ENCODE measurements at regions not wholly inside any gene's neighbourhood (a gene's known extent, or its start where the extent isn't known, plus 50 kb on each side); places are given as distances from the start of the nearest gene placed in this dataset.

DNA sequence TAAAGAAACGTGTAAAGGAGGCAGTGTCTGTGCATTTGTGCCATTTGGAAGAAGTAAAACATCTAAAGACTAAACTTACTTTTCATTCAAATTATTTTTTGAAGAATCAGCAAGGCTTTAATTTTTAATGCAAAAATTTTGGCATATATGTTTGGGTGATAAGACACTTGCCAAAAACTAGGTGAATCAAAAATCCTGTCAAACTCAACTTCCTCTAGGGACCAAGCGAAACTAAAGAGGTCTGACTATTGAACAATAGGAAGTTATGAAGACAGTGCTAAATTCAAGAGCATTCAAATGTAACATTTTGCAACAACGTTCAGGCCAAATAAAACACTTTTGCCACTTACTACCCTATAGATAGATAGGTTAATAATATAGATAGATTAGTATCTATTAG, 306.1 kb downstream of the NOL4 start:
- H3K27ac ChIP-seq, result no peak overlapping the region
- no peaks in the 10 kb centered on the region for H3K4me1 ChIP-seq
- H3K4me3 ChIP-seq, result no peak overlapping the region
- no peaks in the 10 kb centered on the region for H3K27me3 ChIP-seq
- DNase-seq, result no peak
- no peaks in the 10 kb centered on the region for H3K36me3 ChIP-seq (ENCODE audit: low read depth, missing control alignments)
- TF ChIP-seq POLR2A (IDR thresholded peaks at IDR 0.05), result no peak
- TF ChIP-seq, protein P1, sequence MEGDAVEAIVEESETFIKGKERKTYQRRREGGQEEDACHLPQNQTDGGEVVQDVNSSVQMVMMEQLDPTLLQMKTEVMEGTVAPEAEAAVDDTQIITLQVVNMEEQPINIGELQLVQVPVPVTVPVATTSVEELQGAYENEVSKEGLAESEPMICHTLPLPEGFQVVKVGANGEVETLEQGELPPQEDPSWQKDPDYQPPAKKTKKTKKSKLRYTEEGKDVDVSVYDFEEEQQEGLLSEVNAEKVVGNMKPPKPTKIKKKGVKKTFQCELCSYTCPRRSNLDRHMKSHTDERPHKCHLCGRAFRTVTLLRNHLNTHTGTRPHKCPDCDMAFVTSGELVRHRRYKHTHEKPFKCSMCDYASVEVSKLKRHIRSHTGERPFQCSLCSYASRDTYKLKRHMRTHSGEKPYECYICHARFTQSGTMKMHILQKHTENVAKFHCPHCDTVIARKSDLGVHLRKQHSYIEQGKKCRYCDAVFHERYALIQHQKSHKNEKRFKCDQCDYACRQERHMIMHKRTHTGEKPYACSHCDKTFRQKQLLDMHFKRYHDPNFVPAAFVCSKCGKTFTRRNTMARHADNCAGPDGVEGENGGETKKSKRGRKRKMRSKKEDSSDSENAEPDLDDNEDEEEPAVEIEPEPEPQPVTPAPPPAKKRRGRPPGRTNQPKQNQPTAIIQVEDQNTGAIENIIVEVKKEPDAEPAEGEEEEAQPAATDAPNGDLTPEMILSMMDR (IDR thresholded peaks at IDR 0.05), result no peak
- no peaks in the 10 kb centered on the region for H3K9me3 ChIP-seq
- WGBS, 2 donors, result 69 to 72% methylated on average over 3 of the region's 3 CpGs
- intact Hi-C loops (cut with DNase I; ENCODE audit: low total_unique reads), result no loop called here

- WGBS, 2 donors, result 79 to 89% methylated on average over 4 of the region's 4 CpGs
- Histone ChIP-seq H3K4me1 (no peaks in the 10 kb centered on the region), H3K9me3 (no peaks in the 10 kb centered on the region), H3K4me3 (no peak overlapping the region), H3K27ac (no peak overlapping the region), H3K27me3 (no peaks in the 10 kb centered on the region), H3K36me3 (ENCODE audit: low read depth, missing control alignments) (no peaks in the 10 kb centered on the region)
- TF ChIP-seq POLR2A (IDR thresholded peaks at IDR 0.05), result no peak
- TF ChIP-seq, protein P1 (IDR thresholded peaks at IDR 0.05), result no peak
- intact Hi-C loops (cut with DNase I; ENCODE audit: low total_unique reads), result no loop called here
- no peak for DNase-seq
These were observed 308.5 kb downstream of the NOL4 start for GRCh38 chr18:33916200-33916599.

GRCh38 chr18:33914399-33914798, 310.3 kb downstream of the NOL4 start:
- no peak for DNase-seq
- H3K4me1 ChIP-seq, result no peaks in the 10 kb centered on the region
- no peak for TF ChIP-seq POLR2A (IDR thresholded peaks at IDR 0.05)
- TF ChIP-seq, protein P1 (IDR thresholded peaks at IDR 0.05), result no peak
- no peak overlapping the region for H3K4me3 ChIP-seq
- intact Hi-C loops (cut with DNase I; ENCODE audit: low total_unique reads), result no loop called here
- H3K27ac ChIP-seq, result no peak overlapping the region
- H3K36me3 ChIP-seq (ENCODE audit: low read depth, missing control alignments), result no peaks in the 10 kb centered on the region
- no peaks in the 10 kb centered on the region for H3K9me3 ChIP-seq
- no peaks in the 10 kb centered on the region for H3K27me3 ChIP-seq

- H3K27ac ChIP-seq, result no peak overlapping the region
- no peaks in the 10 kb centered on the region for H3K36me3 ChIP-seq (ENCODE audit: low read depth, missing control alignments)
- intact Hi-C loops (cut with DNase I; ENCODE audit: low total_unique reads), result no loop called here
- H3K4me3 ChIP-seq, result no peak overlapping the region
- DNase-seq, result no peak
- 85 to 86% methylated on average over 4 of the region's 4 CpGs for WGBS, 2 donors
- H3K9me3 ChIP-seq, result no peaks in the 10 kb centered on the region
- H3K27me3 ChIP-seq, result no peaks in the 10 kb centered on the region
- no peak for TF ChIP-seq POLR2A (IDR thresholded peaks at IDR 0.05)
- TF ChIP-seq, protein P1 (IDR thresholded peaks at IDR 0.05), result no peak
- no peaks in the 10 kb centered on the region for H3K4me1 ChIP-seq
These were observed 318.7 kb downstream of the NOL4 start for GRCh38 chr18:33906046-33906445.

- no peaks in the 10 kb centered on the region for H3K36me3 ChIP-seq (ENCODE audit: low read depth, missing control alignments)
- TF ChIP-seq, protein P1 (IDR thresholded peaks at IDR 0.05), result no peak
- no peak for TF ChIP-seq POLR2A (IDR thresholded peaks at IDR 0.05)
- intact Hi-C loops (cut with DNase I; ENCODE audit: low total_unique reads), result no loop called here
- H3K4me1 ChIP-seq, result no peaks in the 10 kb centered on the region
- no peak overlapping the region for H3K27ac ChIP-seq
- 95 to 97% methylated on average over 1 of the region's 1 CpG for WGBS, 2 donors
- no peak for DNase-seq
- no peak overlapping the region for H3K4me3 ChIP-seq
- H3K9me3 ChIP-seq, result no peaks in the 10 kb centered on the region
- H3K27me3 ChIP-seq, result no peaks in the 10 kb centered on the region
These were observed 322.7 kb downstream of the NOL4 start for GRCh38 chr18:33901894-33902512.
